Gastroesophageal sphincter (tissue), 4 donors: ENCODE measurements at regions not wholly inside any gene's neighbourhood (a gene's known extent, or its start where the extent isn't known, plus 50 kb on each side); places are given as distances from the start of the nearest gene placed in this dataset.

Experiments
- ATAC-seq: fragments of 150-250 bp; one replicate; pipeline ENCODE4 v1.9.1; 2016; ENCODE audit warnings: mild to moderate bottlenecking, moderate library complexity
- H3K27ac ChIP-seq, 4 donors: fragments of 200-600 bp; sonication (generic) in 3 of 4; 1 replicate in 3 of 4; 2 replicates in 1 of 4; pipeline ENCODE4 v1.5.1; 2016 to 2019
- H3K27me3 ChIP-seq: fragments of 200-600 bp; sonication (generic); one replicate; pipeline ENCODE4 v1.5.1; 2019
- H3K36me3 ChIP-seq, 2 donors: fragments of 200-600 bp; sonication (generic); one replicate each; pipeline ENCODE4 v1.5.1; 2019; ENCODE audit warnings: control low read depth in 1 of 2
- H3K4me1 ChIP-seq, 3 donors: fragments of 200-600 bp; sonication (generic); 1 replicate in 2 of 3; 2 replicates in 1 of 3; pipeline ENCODE4 v1.5.1; 2016 to 2019; ENCODE audit warnings: control low read depth in 2 of 3
- H3K4me3 ChIP-seq, 2 donors: fragments of 200-600 bp; sonication (generic); one replicate each; pipeline ENCODE4 v1.5.1; 2019; ENCODE audit warnings: mild to moderate bottlenecking in 1 of 2, moderate library complexity in 1 of 2
- H3K9me3 ChIP-seq, 3 donors: fragments of 200-600 bp; sonication (generic); one replicate each; pipeline ENCODE4 v1.5.1; 2017 to 2019; ENCODE audit warnings: control low read depth in 2 of 3
- EP300 ChIP-seq: sonication (generic); formaldehyde crosslinking; IDR thresholded peaks from one replicate; pipeline ENCODE4 v1.6.1; 2017; ENCODE audit warnings: antibody characterized with exemption, mild to moderate bottlenecking
- POLR2A ChIP-seq, 2 donors: fragments of 450-650 bp; IDR thresholded peaks; one replicate each; pipeline ENCODE4 v1.6.1; 2017; ENCODE audit warnings: antibody characterized with exemption in 2 of 2, mild to moderate bottlenecking in 2 of 2, moderate library complexity in 1 of 2
- POLR2AphosphoS5 ChIP-seq: sonication (generic); formaldehyde crosslinking; IDR thresholded peaks from one replicate; pipeline ENCODE4 v1.6.1; 2017; ENCODE audit warnings: antibody characterized with exemption
- WGBS, 2 donors: methylation state at CpG; one replicate each; pipeline ENCODE4 v1.1.5; 2018; ENCODE audit warnings: low coverage in 1 of 2; 5-methylcytosine and 5-hydroxymethylcytosine counted together
- TF ChIP-seq, protein P1 (sequence below), 4 experiments: fragments of 200-600 bp in 2 of 4; fragments of 450-650 bp in 2 of 4; sonication (generic) in 1 of 4; IDR thresholded peaks; one replicate each; pipeline ENCODE4 v1.5.1; 2017 to 2019; ENCODE audit warnings: antibody characterized with exemption in 4 of 4, mild to moderate bottlenecking in 2 of 4, moderate library complexity in 2 of 4

DNA sequence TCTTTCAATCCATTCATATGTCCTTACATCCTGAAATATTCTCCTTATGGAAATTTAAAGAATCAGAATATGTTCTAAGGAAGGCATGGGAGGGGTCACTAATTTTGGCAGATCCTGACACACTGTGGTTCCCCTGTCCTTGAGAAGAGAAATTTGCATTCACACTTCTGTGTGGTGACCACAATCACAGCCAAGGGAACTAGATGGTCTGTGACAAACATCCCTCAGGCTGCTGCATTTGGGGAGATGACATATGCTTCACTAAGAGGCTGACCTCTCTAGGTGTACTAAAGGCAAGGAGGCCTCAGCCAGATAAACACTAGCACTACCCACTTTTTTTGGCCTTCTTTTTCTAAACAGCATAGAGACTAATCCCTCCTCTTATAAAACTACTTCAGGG, 129.6 kb downstream of the MREG start:
- Histone ChIP-seq H3K4me1 (peaks cover 4 to 27% (median 7%) of the 10 kb centered on the region in 3 donors), H3K36me3 (no peaks in the 10 kb centered on the region), H3K4me3 (no peak overlapping the region), H3K9me3 (no peaks in the 10 kb centered on the region), H3K27me3 (no peaks in the 10 kb centered on the region), H3K27ac (peak overlapping the region in 1 of 4 donors; percentile 45)
- ATAC-seq: no peak
- TF ChIP-seq POLR2AphosphoS5 (no peak), EP300 (no peak), POLR2A (IDR thresholded peaks at IDR 0.05) (no peak)
- TF ChIP-seq, protein P1, sequence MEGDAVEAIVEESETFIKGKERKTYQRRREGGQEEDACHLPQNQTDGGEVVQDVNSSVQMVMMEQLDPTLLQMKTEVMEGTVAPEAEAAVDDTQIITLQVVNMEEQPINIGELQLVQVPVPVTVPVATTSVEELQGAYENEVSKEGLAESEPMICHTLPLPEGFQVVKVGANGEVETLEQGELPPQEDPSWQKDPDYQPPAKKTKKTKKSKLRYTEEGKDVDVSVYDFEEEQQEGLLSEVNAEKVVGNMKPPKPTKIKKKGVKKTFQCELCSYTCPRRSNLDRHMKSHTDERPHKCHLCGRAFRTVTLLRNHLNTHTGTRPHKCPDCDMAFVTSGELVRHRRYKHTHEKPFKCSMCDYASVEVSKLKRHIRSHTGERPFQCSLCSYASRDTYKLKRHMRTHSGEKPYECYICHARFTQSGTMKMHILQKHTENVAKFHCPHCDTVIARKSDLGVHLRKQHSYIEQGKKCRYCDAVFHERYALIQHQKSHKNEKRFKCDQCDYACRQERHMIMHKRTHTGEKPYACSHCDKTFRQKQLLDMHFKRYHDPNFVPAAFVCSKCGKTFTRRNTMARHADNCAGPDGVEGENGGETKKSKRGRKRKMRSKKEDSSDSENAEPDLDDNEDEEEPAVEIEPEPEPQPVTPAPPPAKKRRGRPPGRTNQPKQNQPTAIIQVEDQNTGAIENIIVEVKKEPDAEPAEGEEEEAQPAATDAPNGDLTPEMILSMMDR (IDR thresholded peaks at IDR 0.05): no peak

DNA sequence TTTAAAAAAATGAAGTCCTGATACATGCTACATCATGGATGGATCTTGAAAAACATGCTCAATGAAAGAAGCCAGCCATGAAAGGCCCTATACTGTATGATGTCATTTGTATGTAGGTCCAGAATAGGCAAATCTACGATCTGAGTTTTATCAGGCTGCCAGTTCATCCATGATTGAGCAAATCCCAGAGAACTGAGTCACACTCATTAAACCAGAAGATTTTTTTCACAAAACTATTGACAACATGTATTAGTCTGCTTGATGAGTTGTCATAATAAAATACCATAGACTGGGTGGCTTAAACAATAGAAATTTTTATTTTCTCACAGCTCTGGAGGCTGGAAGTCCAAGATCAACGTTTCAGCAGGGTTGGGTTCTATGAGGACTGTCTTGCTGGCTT, 130.7 kb downstream of the MREG start:
- ATAC-seq: no peak
- no peak overlapping the region for H3K27ac ChIP-seq
- TF ChIP-seq, protein P1 (IDR thresholded peaks at IDR 0.05): no peak
- TF ChIP-seq POLR2AphosphoS5 (no peak), POLR2A (IDR thresholded peaks at IDR 0.05) (no peak), EP300 (no peak)

DNA sequence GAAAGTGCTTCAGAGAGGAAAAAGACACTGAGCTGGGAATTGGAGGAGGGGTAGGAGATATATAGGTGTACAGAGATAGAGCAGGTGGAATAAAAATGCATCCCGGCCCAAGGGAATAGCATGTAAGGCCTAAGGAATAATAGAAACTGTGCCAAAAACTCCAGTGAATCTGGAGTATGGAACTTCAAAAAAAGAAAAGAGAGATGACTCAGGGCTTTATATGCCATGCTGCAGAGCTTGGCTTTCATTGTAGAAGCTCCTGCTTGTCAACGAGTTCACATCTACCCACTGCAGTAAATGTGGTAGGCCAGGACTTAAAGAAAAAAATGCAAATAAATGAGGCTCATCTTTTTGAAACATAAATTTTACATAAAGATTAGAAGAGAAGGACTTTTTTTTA, 131.8 kb downstream of the MREG start:
- peaks cover 0 to 8% (median 0%) of the 10 kb centered on the region in 3 donors for H3K9me3 ChIP-seq
- WGBS, 2 donors: 48% methylated on average over 2 of the region's 2 CpGs
- TF ChIP-seq POLR2A (IDR thresholded peaks at IDR 0.05) (no peak), EP300 (no peak), POLR2AphosphoS5 (no peak)
- TF ChIP-seq, protein P1 (IDR thresholded peaks at IDR 0.05): no peak
- ATAC-seq: no peak
- H3K4me1 ChIP-seq: peaks cover 4 to 27% (median 7%) of the 10 kb centered on the region in 3 donors
- no peaks in the 10 kb centered on the region for H3K36me3 ChIP-seq
- H3K4me3 ChIP-seq: no peak overlapping the region
- H3K27ac ChIP-seq: no peak overlapping the region
- no peaks in the 10 kb centered on the region for H3K27me3 ChIP-seq

More for the DNA sequence above, 130.7 kb downstream of the MREG start:
- peaks cover 4 to 27% (median 7%) of the 10 kb centered on the region in 3 donors for H3K4me1 ChIP-seq
- H3K36me3 ChIP-seq: no peaks in the 10 kb centered on the region
- H3K4me3 ChIP-seq: no peak overlapping the region
- 49 to 59% methylated on average over 2 of the region's 2 CpGs for WGBS, 2 donors
- H3K9me3 ChIP-seq: no peaks in the 10 kb centered on the region
- no peaks in the 10 kb centered on the region for H3K27me3 ChIP-seq

DNA sequence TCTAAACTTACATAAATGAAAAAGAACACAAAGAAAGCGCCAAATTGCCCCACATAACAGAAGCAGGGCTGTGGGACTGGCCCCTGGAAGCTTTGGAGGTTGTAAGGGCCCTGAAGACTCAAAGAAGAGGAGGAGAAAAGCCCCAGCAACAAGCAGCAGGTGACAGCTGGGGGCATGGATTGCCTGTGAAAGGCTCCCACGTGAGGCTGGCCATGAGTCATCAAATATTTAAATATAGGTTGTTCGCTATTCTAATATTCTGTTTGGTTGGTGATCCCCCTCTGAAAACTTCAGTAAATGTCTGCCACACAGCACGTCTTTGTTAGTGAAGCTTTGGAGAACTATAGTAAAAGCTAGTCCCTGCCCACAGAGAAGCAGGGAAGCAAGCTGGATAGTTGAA, 132.4 kb downstream of the MREG start:
- H3K27ac ChIP-seq: peak overlapping the region in 1 of 4 donors; percentile 10
- no peak for ATAC-seq
- no peaks in the 10 kb centered on the region for H3K27me3 ChIP-seq
- H3K36me3 ChIP-seq: no peaks in the 10 kb centered on the region
- WGBS, 2 donors: 20 to 58% methylated on average over 1 to 2 of the region's 4 CpGs
- no peak overlapping the region for H3K4me3 ChIP-seq
- no peak for TF ChIP-seq EP300
- no peak for TF ChIP-seq POLR2A (IDR thresholded peaks at IDR 0.05)
- no peak for TF ChIP-seq POLR2AphosphoS5
- TF ChIP-seq, protein P1 (IDR thresholded peaks at IDR 0.05): no peak
- peaks cover 4 to 27% (median 7%) of the 10 kb centered on the region in 3 donors for H3K4me1 ChIP-seq
- peaks cover 0 to 8% (median 0%) of the 10 kb centered on the region in 3 donors for H3K9me3 ChIP-seq
